HepG2 (cell line): ENCODE measurements at regions not wholly inside any gene's neighbourhood (a gene's known extent, or its start where the extent isn't known, plus 50 kb on each side); places are given as distances from the start of the nearest gene placed in this dataset.

Experiments used
- CREM ChIP-seq, 2 experiments: sonication (generic) in 1 of 2; formaldehyde crosslinking in 1 of 2; IDR thresholded peaks; 2 replicates each; pipeline versions ENCODE4 v1.4.0 to v1.6.1; 2016 to 2020; ENCODE audit warnings: antibody characterized with exemption in 1 of 2, mild to moderate bottlenecking in 1 of 2, missing genetic modification reagents in 1 of 2
- ELF1 ChIP-seq: sonication (generic); formaldehyde crosslinking; IDR thresholded peaks from 2 replicates; pipeline ENCODE4 v1.4.0; 2020; ENCODE audit warnings: missing genetic modification reagents
- ETV6 ChIP-seq: sonication (generic); formaldehyde crosslinking; conservative IDR thresholded peaks from 2 replicates; pipeline ENCODE4 v1.4.0; 2020; ENCODE audit warnings: missing genetic modification reagents
- FOXA1 ChIP-seq, 2 experiments: fragments of 450-650 bp in 1 of 2; sonication (generic) in 1 of 2; formaldehyde crosslinking in 1 of 2; IDR thresholded peaks; 2 replicates each; pipeline versions ENCODE4 v1.4.0 to v1.6.1; 2016 to 2020; ENCODE audit warnings: missing genetic modification reagents in 1 of 2
- MXI1 ChIP-seq: IDR thresholded peaks from 3 replicates; pipeline ENCODE4 v1.6.1; 2012; ENCODE audit warnings: low read depth, low read length, inconsistent platforms, borderline replicate concordance
- PHB2 ChIP-seq: fragments of 450-650 bp; IDR thresholded peaks from 2 replicates; pipeline ENCODE4 v1.6.1; 2018; ENCODE audit not compliant: partially characterized antibody
- RBAK ChIP-seq: sonication (generic); formaldehyde crosslinking; IDR thresholded peaks from 2 replicates; pipeline ENCODE4 v1.5.1; 2020; ENCODE audit warnings: mild to moderate bottlenecking, missing genetic modification reagents
- RBFOX2 ChIP-seq: fragments of 200-400 bp; formaldehyde crosslinking; IDR thresholded peaks from 2 replicates; pipeline ENCODE4 v1.6.1; 2017; ENCODE audit warnings: low read depth, mild to moderate bottlenecking, low read length
- REPIN1 ChIP-seq: sonication (generic); formaldehyde crosslinking; IDR thresholded peaks from 2 replicates; pipeline ENCODE4 v1.8.0; 2022; ENCODE audit warnings: missing genetic modification reagents, low read depth, mild to moderate bottlenecking, borderline replicate concordance
- RFX1 ChIP-seq: fragments of 450-650 bp; IDR thresholded peaks from 2 replicates; pipeline ENCODE4 v1.6.1; 2017
- SAP130 ChIP-seq: IDR thresholded peaks from 2 replicates; pipeline ENCODE4 v1.6.1; 2016; ENCODE audit warnings: low read depth
- SP140L ChIP-seq: sonication (generic); formaldehyde crosslinking; IDR thresholded peaks from 2 replicates; pipeline ENCODE4 v1.4.0; 2020; ENCODE audit warnings: missing genetic modification reagents, borderline replicate concordance
- SPEN ChIP-seq: sonication (generic); formaldehyde crosslinking; IDR thresholded peaks from 2 replicates; pipeline ENCODE4 v1.5.1; 2020; ENCODE audit warnings: low read depth, mild to moderate bottlenecking, missing genetic modification reagents
- SSRP1 ChIP-seq: IDR thresholded peaks from 2 replicates; pipeline ENCODE4 v1.6.1; 2016; ENCODE audit warnings: control low read depth
- ZNF180 ChIP-seq: sonication (generic); formaldehyde crosslinking; IDR thresholded peaks from 2 replicates; pipeline ENCODE4 v1.4.0; 2020; ENCODE audit warnings: low read depth, missing genetic modification reagents, borderline replicate concordance
- ZNF501 ChIP-seq: sonication (generic); formaldehyde crosslinking; IDR thresholded peaks from 2 replicates; pipeline ENCODE4 v1.5.1; 2020; ENCODE audit warnings: mild to moderate bottlenecking, moderate library complexity, missing genetic modification reagents
- ZNF605 ChIP-seq: sonication (generic); formaldehyde crosslinking; IDR thresholded peaks from 2 replicates; pipeline ENCODE4 v1.8.0; 2022; ENCODE audit warnings: mild to moderate bottlenecking, missing genetic modification reagents
- ZNF749 ChIP-seq: sonication (generic); formaldehyde crosslinking; IDR thresholded peaks from 2 replicates; pipeline ENCODE4 v1.8.0; 2022; ENCODE audit warnings: mild to moderate bottlenecking, missing genetic modification reagents, moderate library complexity, borderline replicate concordance
- ZNF776 ChIP-seq: sonication (generic); formaldehyde crosslinking; IDR thresholded peaks from 2 replicates; pipeline ENCODE4 v1.4.0; 2020; ENCODE audit warnings: mild to moderate bottlenecking, missing genetic modification reagents
- ZNF781 ChIP-seq: sonication (generic); formaldehyde crosslinking; IDR thresholded peaks from 2 replicates; pipeline ENCODE4 v1.5.1; 2020; ENCODE audit warnings: borderline replicate concordance, mild to moderate bottlenecking, missing genetic modification reagents; ENCODE audit errors: not compliant biosample characterization
- ZNF891 ChIP-seq: sonication (generic); formaldehyde crosslinking; IDR thresholded peaks from 2 replicates; pipeline ENCODE4 v1.5.0; 2020; ENCODE audit warnings: mild to moderate bottlenecking, missing genetic modification reagents
- TF ChIP-seq, protein P1 (sequence below): sonication (generic); formaldehyde crosslinking; IDR thresholded peaks from 2 replicates; pipeline ENCODE4 v1.8.0; 2023; ENCODE audit warnings: mild to moderate bottlenecking, missing genetic modification reagents
- TF ChIP-seq, protein P2 (sequence below): fragments of 450-650 bp; IDR thresholded peaks from 2 replicates; pipeline ENCODE4 v1.6.1; 2016
- TF ChIP-seq, protein P3 (sequence below): IDR thresholded peaks from 2 replicates; pipeline ENCODE4 v1.4.0; 2020; ENCODE audit warnings: mild to moderate bottlenecking, missing genetic modification reagents

DNA sequence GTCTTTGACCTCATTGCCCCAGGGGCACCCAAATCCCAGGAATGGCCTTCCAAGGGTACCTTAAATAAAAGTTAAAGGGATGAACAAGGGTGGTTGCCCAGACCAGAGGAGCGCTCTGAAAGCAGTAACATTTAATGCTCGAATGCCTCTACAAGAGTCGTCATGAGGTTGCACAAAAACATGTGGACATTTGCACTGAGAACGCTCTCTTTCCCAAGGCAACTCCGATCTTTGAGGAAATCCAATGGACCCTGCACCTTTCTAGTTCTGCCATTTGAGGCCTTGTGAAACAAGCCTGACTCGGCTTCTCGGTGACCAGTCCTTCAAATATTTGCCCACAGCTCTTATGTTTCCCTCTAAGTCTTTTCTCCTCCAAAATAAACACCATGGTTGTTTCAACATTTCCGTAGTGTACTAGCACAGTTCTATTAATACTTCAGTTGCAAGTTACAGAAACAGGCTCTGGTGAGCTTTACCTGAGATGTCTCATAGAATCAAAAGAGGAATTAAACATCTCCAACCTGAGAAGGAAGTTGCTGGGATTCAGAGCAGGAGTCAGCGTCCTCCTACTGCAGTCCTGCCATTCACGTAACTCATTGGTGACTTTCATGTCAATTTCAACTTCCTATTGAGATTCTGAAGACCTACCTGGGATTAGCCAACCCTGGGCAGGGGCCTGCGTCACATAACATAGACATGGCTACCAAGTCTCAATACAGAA is 168.8 kb upstream of the RAI14 start (continued):
- TF ChIP-seq ZNF605 (CRISPR knock-in tag) (peak; percentile 75; the same call in 1 of the 2 replicates), ZNF781 (CRISPR knock-in tag) (no peak), CREM (IDR thresholded peaks at IDR 0.05) (peak; percentile 77; the same call in 1 of the 2 replicates), CREM (CRISPR knock-in tag; IDR thresholded peaks at IDR 0.05) (no peak), RBAK (CRISPR knock-in tag) (no peak), ETV6 (peak; percentile 60; the same call in 1 of the 2 replicates), SAP130 (CRISPR knock-in tag) (peak; percentile 77), ZNF180 (CRISPR knock-in tag) (no peak), SPEN (0 out of 2 replicates have a peak, but pooled peaks have one; percentile 33), REPIN1 (CRISPR knock-in tag) (peak; percentile 62; the same call in 1 of the 2 replicates), SSRP1 (0 out of 2 replicates have a peak, but pooled peaks have one; percentile 85), ZNF501 (CRISPR knock-in tag) (peak; percentile 62; the same call in 1 of the 2 replicates), FOXA1 (IDR thresholded peaks at IDR 0.05) (peak; percentile 59; the same call in 1 of the 2 replicates), FOXA1 (CRISPR knock-in tag; IDR thresholded peaks at IDR 0.05) (peak; percentile 87), MXI1 (no peak), ZNF891 (CRISPR knock-in tag) (no peak), RBFOX2 (peak; percentile 58; the same call in 1 of the 2 replicates), PHB2 (no peak), ZNF749 (CRISPR knock-in tag) (peak; percentile 58; the same call in 1 of the 2 replicates), RFX1 (no peak), ZNF776 (no peak), SP140L (CRISPR knock-in tag) (0 out of 2 replicates have a peak, but pooled peaks have one; percentile 69), ELF1 (CRISPR knock-in tag) (peak; percentile 10; the same call in 1 of the 2 replicates)
- TF ChIP-seq, protein P1, sequence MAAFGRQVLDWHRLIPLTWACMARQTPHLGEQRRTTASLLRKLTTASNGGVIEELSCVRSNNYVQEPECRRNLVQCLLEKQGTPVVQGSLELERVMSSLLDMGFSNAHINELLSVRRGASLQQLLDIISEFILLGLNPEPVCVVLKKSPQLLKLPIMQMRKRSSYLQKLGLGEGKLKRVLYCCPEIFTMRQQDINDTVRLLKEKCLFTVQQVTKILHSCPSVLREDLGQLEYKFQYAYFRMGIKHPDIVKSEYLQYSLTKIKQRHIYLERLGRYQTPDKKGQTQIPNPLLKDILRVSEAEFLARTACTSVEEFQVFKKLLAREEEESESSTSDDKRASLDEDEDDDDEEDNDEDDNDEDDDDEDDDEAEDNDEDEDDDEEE (CRISPR knock-in tag) = no peak
- TF ChIP-seq, protein P2, sequence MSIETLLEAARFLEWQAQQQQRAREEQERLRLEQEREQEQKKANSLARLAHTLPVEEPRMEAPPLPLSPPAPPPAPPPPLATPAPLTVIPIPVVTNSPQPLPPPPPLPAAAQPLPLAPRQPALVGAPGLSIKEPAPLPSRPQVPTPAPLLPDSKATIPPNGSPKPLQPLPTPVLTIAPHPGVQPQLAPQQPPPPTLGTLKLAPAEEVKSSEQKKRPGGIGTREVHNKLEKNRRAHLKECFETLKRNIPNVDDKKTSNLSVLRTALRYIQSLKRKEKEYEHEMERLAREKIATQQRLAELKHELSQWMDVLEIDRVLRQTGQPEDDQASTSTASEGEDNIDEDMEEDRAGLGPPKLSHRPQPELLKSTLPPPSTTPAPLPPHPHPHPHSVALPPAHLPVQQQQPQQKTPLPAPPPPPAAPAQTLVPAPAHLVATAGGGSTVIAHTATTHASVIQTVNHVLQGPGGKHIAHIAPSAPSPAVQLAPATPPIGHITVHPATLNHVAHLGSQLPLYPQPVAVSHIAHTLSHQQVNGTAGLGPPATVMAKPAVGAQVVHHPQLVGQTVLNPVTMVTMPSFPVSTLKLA = no peak
- TF ChIP-seq, protein P3, sequence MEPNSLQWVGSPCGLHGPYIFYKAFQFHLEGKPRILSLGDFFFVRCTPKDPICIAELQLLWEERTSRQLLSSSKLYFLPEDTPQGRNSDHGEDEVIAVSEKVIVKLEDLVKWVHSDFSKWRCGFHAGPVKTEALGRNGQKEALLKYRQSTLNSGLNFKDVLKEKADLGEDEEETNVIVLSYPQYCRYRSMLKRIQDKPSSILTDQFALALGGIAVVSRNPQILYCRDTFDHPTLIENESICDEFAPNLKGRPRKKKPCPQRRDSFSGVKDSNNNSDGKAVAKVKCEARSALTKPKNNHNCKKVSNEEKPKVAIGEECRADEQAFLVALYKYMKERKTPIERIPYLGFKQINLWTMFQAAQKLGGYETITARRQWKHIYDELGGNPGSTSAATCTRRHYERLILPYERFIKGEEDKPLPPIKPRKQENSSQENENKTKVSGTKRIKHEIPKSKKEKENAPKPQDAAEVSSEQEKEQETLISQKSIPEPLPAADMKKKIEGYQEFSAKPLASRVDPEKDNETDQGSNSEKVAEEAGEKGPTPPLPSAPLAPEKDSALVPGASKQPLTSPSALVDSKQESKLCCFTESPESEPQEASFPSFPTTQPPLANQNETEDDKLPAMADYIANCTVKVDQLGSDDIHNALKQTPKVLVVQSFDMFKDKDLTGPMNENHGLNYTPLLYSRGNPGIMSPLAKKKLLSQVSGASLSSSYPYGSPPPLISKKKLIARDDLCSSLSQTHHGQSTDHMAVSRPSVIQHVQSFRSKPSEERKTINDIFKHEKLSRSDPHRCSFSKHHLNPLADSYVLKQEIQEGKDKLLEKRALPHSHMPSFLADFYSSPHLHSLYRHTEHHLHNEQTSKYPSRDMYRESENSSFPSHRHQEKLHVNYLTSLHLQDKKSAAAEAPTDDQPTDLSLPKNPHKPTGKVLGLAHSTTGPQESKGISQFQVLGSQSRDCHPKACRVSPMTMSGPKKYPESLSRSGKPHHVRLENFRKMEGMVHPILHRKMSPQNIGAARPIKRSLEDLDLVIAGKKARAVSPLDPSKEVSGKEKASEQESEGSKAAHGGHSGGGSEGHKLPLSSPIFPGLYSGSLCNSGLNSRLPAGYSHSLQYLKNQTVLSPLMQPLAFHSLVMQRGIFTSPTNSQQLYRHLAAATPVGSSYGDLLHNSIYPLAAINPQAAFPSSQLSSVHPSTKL (CRISPR knock-in tag) = peak; percentile 95
